VCaP (cell line): ENCODE measurements at regions not wholly inside any gene's neighbourhood (a gene's known extent, or its start where the extent isn't known, plus 50 kb on each side); places are given as distances from the start of the nearest gene placed in this dataset.

Experiments
- H3K27ac ChIP-seq: fragments of 450-650 bp; 2 replicates; pipeline ENCODE4 v1.5.1; 2017
- CTCF ChIP-seq: fragments of 450-650 bp; conservative IDR thresholded peaks from 2 replicates; pipeline ENCODE4 v1.5.1; 2017; ENCODE audit warnings: mild to moderate bottlenecking, moderate library complexity

GRCh38 chr6:139990026-139990686, 615.7 kb upstream of the CITED2 start:
- no peak for TF ChIP-seq CTCF
- peak overlapping the region; percentile 62 for H3K27ac ChIP-seq

GRCh38 chr6:139988685-139989084, 614.2 kb upstream of the CITED2 start:
- TF ChIP-seq CTCF: no peak
- no peak overlapping the region for H3K27ac ChIP-seq

- no peak for TF ChIP-seq CTCF
- no peak overlapping the region for H3K27ac ChIP-seq
Measured at GRCh38 chr6:139987091-139987490, 612.6 kb upstream of the CITED2 start.

- TF ChIP-seq CTCF: no peak
- no peak overlapping the region for H3K27ac ChIP-seq
Measured at GRCh38 chr6:139985236-139985815, 610.9 kb upstream of the CITED2 start.

- no peak for TF ChIP-seq CTCF
- H3K27ac ChIP-seq: no peak overlapping the region
Measured at GRCh38 chr6:139984317-139984716, 609.9 kb upstream of the CITED2 start.

GRCh38 chr6:139983555-139984276, 609.3 kb upstream of the CITED2 start:
- H3K27ac ChIP-seq: peak overlapping the region; percentile 77
- TF ChIP-seq CTCF: no peak

- TF ChIP-seq CTCF: no peak
- H3K27ac ChIP-seq: peak overlapping the region; percentile 77
Measured at GRCh38 chr6:139982652-139983295, 608.3 kb upstream of the CITED2 start.
